Upper lobe of left lung (tissue), 6 donors: ENCODE measurements at regions not wholly inside any gene's neighbourhood (a gene's known extent, or its start where the extent isn't known, plus 50 kb on each side); places are given as distances from the start of the nearest gene placed in this dataset.
"Not testable (repeated sequence)": the region's sequence is repeated elsewhere in the genome, so short reads cannot be mapped to it uniquely, and the experiment has no call there.

Experiments
- ATAC-seq, 2 donors: fragments of 200-7000 bp; cut with Tn5 transposase; one replicate each; pipeline ENCODE4 v1.9.1; 2022; ENCODE audit warnings: mild to moderate bottlenecking in 2 of 2, moderate library complexity in 2 of 2; ENCODE audit not compliant: low FRiP score in 2 of 2
- DNase-seq, 2 donors: peaks; one replicate each; pipeline ENCODE4 v3.0.0-alpha.2; 2019 to 2020
- H3K27ac ChIP-seq, 4 donors: fragments of 200-600 bp; sonication (generic); one replicate each; pipeline ENCODE4 v1.5.1; 2016 to 2019
- H3K27me3 ChIP-seq, 4 donors: fragments of 200-600 bp; sonication (generic); one replicate each; pipeline ENCODE4 v1.5.1; 2017 to 2019
- H3K36me3 ChIP-seq, 4 donors: fragments of 200-600 bp; sonication (generic); one replicate each; pipeline ENCODE4 v1.5.1; 2016 to 2019
- H3K4me1 ChIP-seq, 4 donors: fragments of 200-600 bp; sonication (generic); one replicate each; pipeline ENCODE4 v1.5.1; 2018 to 2019
- H3K4me3 ChIP-seq, 4 donors: fragments of 200-600 bp; sonication (generic); one replicate each; pipeline ENCODE4 v1.5.1; 2017 to 2019; ENCODE audit warnings: mild to moderate bottlenecking in 2 of 4, moderate library complexity in 1 of 4
- H3K9me3 ChIP-seq, 4 donors: fragments of 200-600 bp; sonication (generic); one replicate each; pipeline ENCODE4 v1.5.1; 2018 to 2019
- EP300 ChIP-seq, 4 donors: sonication (generic); formaldehyde crosslinking; IDR thresholded peaks; one replicate each; pipeline ENCODE4 v1.5.1; 2017; ENCODE audit warnings: antibody characterized with exemption in 4 of 4, control low read depth in 2 of 4
- POLR2A ChIP-seq, 4 donors: fragments of 450-650 bp; IDR thresholded peaks; one replicate each; pipeline ENCODE4 v1.5.1; 2016 to 2017; ENCODE audit warnings: antibody characterized with exemption in 4 of 4, mild to moderate bottlenecking in 2 of 4
- POLR2AphosphoS5 ChIP-seq, 2 donors: sonication (generic); formaldehyde crosslinking; IDR thresholded peaks; one replicate each; pipeline ENCODE4 v1.5.1; 2017; ENCODE audit warnings: antibody characterized with exemption in 2 of 2
- WGBS, 2 donors: methylation state at CpG; one replicate each; pipeline ENCODE4 v1.1.5; 2017 to 2018; 5-methylcytosine and 5-hydroxymethylcytosine counted together
- TF ChIP-seq, protein P1 (sequence below), 6 experiments: fragments of 450-650 bp in 4 of 6; fragments of 200-600 bp in 2 of 6; sonication (generic) in 2 of 6; IDR thresholded peaks; one replicate each; pipeline ENCODE4 v1.5.1; 2016 to 2019; ENCODE audit warnings: antibody characterized with exemption in 6 of 6
- donor health status: DM: no; HTN: no; CAD: no; lungs with moderate emphysema.
- donor health status: DM: no; HTN: yes; CAD: no; lungs with severe emphysema.

- Histone ChIP-seq H3K27ac (peak overlapping the region; percentile 34 to 63 (median 54)), H3K27me3 (no peaks in the 10 kb centered on the region), H3K36me3 (no peaks in the 10 kb centered on the region), H3K4me1 (peaks cover 0 to 16% (median 8%) of the 10 kb centered on the region in 4 donors), H3K4me3 (no peak overlapping the region), H3K9me3 (peaks cover 0 to 13% (median 5%) of the 10 kb centered on the region in 4 donors)
- no peak for DNase-seq
- WGBS, 2 donors = 35 to 41% methylated on average over 3 of the region's 3 CpGs
- TF ChIP-seq POLR2AphosphoS5 (IDR thresholded peaks at IDR 0.05) = peak in 1 of 2 donors; percentile 58
- TF ChIP-seq, protein P1, sequence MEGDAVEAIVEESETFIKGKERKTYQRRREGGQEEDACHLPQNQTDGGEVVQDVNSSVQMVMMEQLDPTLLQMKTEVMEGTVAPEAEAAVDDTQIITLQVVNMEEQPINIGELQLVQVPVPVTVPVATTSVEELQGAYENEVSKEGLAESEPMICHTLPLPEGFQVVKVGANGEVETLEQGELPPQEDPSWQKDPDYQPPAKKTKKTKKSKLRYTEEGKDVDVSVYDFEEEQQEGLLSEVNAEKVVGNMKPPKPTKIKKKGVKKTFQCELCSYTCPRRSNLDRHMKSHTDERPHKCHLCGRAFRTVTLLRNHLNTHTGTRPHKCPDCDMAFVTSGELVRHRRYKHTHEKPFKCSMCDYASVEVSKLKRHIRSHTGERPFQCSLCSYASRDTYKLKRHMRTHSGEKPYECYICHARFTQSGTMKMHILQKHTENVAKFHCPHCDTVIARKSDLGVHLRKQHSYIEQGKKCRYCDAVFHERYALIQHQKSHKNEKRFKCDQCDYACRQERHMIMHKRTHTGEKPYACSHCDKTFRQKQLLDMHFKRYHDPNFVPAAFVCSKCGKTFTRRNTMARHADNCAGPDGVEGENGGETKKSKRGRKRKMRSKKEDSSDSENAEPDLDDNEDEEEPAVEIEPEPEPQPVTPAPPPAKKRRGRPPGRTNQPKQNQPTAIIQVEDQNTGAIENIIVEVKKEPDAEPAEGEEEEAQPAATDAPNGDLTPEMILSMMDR (IDR thresholded peaks at IDR 0.05) = no peak
- peak; percentile 22 to 76 for ATAC-seq
Measured at GRCh38 chr2:111624411-111625156, 259.4 kb downstream of the ANAPC1 start.

DNA sequence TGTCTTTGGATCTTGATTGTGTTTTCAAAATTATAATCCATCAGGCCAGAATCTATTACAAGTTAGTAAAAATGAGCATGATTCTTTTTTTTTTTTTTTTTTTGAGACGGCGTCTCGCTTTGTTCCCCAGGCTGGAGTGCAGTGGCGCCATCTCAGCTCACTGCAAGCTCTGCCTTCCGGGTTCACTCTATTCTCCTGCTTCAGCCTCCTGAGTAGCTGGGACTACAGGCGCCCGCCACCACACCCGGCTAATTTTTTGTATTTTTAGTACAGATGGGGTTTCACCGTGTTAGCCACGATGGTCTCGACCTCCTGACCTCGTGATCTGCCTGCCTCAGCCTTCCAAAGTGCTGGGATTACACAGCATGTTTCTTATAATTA lies 258.8 kb downstream of the ANAPC1 start:
- H3K36me3 ChIP-seq, DNase-seq, ATAC-seq, H3K27me3 ChIP-seq, H3K4me3 ChIP-seq: not testable (repeated sequence)
- peaks cover 0 to 13% (median 6%) of the 10 kb centered on the region in 4 donors for H3K9me3 ChIP-seq
- WGBS, 2 donors = 67 to 86% methylated on average over 12 of the region's 12 CpGs
- peak overlapping the region; percentile 34 to 63 (median 54) for H3K27ac ChIP-seq
- peaks cover 0 to 16% (median 8%) of the 10 kb centered on the region in 4 donors for H3K4me1 ChIP-seq

DNA sequence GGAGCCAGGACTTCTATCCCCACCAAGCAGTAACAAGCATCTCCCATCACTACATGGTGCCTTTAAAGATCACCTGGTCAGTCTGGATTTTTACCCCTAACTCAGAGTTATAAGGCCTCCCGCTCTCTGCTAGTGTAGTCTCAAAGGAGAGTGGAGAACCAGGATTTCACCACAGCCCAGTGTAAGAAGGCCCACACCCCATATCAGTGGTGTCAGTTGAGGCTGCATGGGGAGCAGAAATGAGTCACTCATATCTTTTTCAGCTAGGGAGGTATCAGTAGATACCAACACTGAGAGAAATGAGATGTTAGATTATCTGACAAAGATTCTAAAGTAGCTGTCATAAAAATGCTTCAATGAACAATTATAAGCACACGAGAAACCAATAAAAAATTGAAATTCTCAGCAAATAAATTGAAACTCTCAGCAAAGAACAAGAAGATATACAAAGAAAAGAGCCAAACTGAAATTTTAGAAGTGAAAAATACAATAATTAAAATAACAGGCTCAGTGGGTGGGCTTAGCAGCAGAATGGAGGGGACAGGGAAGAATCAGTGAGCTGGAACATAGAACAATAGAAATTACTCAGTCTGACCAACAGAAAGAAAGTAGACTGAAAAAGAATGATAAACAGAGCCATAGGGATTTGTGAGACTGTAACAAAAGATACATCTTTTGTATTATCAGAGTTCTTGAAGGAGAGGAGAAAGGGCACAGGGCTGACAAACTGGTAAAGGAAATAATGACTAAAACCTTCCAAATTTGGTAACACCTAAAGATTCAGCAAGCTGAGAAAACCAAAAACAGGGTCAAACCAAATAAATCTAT lies 257.7 kb downstream of the ANAPC1 start:
- DNase-seq (peak in 1 of 2 donors; percentile 31), ATAC-seq (peak; percentile 53 to 57)
- TF ChIP-seq, protein P1 (IDR thresholded peaks at IDR 0.05) = no peak
- no peak for TF ChIP-seq EP300 (IDR thresholded peaks at IDR 0.05)
- TF ChIP-seq POLR2A (IDR thresholded peaks at IDR 0.05) = no peak
- TF ChIP-seq POLR2AphosphoS5 (IDR thresholded peaks at IDR 0.05) = no peak
- Histone ChIP-seq H3K4me1 (peaks cover 0 to 16% (median 8%) of the 10 kb centered on the region in 4 donors), H3K27ac (peak overlapping the region in 1 of 4 donors; percentile 61), H3K9me3 (peaks cover 0 to 13% (median 8%) of the 10 kb centered on the region in 4 donors), H3K36me3 (no peaks in the 10 kb centered on the region), H3K4me3 (no peak overlapping the region), H3K27me3 (no peaks in the 10 kb centered on the region)
- WGBS, 2 donors = 87 to 95% methylated on average over 2 of the region's 2 CpGs

GRCh38 chr2:111626865-111627163 lies 257.2 kb downstream of the ANAPC1 start:
- no peaks in the 10 kb centered on the region for H3K36me3 ChIP-seq
- DNase-seq (no peak), ATAC-seq (no peak)
- no peaks in the 10 kb centered on the region for H3K27me3 ChIP-seq
- TF ChIP-seq POLR2A (IDR thresholded peaks at IDR 0.05) (no peak), EP300 (IDR thresholded peaks at IDR 0.05) (no peak), POLR2AphosphoS5 (IDR thresholded peaks at IDR 0.05) (no peak)
- TF ChIP-seq, protein P1 (IDR thresholded peaks at IDR 0.05) = no peak
- H3K4me3 ChIP-seq = no peak overlapping the region
- peaks cover 0 to 13% (median 8%) of the 10 kb centered on the region in 4 donors for H3K9me3 ChIP-seq
- H3K27ac ChIP-seq = no peak overlapping the region
- peaks cover 0 to 16% (median 8%) of the 10 kb centered on the region in 4 donors for H3K4me1 ChIP-seq

DNA sequence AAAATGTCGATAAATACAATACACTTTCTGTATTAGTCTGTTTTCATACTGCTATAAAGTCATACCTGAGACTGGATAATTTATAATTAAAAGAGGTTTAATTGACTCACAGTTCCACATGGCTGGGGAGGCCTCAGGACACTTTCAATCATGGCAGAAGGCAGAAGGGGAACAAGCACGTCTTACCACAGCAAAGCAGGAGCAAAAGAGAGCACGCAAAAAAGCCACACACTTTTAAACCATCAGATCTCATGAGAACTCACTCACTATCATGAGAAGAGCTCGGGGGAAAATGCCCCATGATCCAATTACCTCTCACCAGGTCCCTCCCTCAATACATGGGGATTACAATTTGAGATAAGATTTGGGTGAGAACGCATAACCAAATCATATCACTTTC lies 256.7 kb downstream of the ANAPC1 start:
- Histone ChIP-seq H3K36me3 (no peaks in the 10 kb centered on the region), H3K27me3 (no peaks in the 10 kb centered on the region), H3K4me1 (peaks cover 0 to 16% (median 8%) of the 10 kb centered on the region in 4 donors), H3K4me3 (no peak overlapping the region), H3K9me3 (peaks cover 0 to 13% (median 8%) of the 10 kb centered on the region in 4 donors), H3K27ac (no peak overlapping the region)
- ATAC-seq (no peak), DNase-seq (no peak)
- 85% methylated on average over 5 of the region's 5 CpGs for WGBS, 2 donors
- TF ChIP-seq, protein P1 (IDR thresholded peaks at IDR 0.05) = no peak
- TF ChIP-seq POLR2AphosphoS5 (IDR thresholded peaks at IDR 0.05) (no peak), POLR2A (IDR thresholded peaks at IDR 0.05) (no peak), EP300 (IDR thresholded peaks at IDR 0.05) (no peak)
